GM12878 (cell line): ENCODE measurements at regions not wholly inside any gene's neighbourhood (a gene's known extent, or its start where the extent isn't known, plus 50 kb on each side); places are given as distances from the start of the nearest gene placed in this dataset.

ENCODE experiments used
- FOXK2 ChIP-seq: fragments of 450-650 bp; IDR thresholded peaks from 2 replicates; pipeline ENCODE4 v1.6.1; 2017; ENCODE audit warnings: mild to moderate bottlenecking, moderate library complexity
- MTA3 ChIP-seq: IDR thresholded peaks from 2 replicates; pipeline ENCODE4 v1.6.1; 2012; ENCODE audit warnings: low read length, inconsistent platforms, borderline replicate concordance
- NFYB ChIP-seq: IDR thresholded peaks from 2 replicates; pipeline ENCODE4 v1.6.1; 2011; ENCODE audit warnings: low read depth, mild to moderate bottlenecking, low read length, improper control_type of control experiment, moderate library complexity; ENCODE audit not compliant: insufficient read depth
- POLR2AphosphoS2 ChIP-seq: IDR thresholded peaks from 2 replicates; pipeline ENCODE4 v1.6.1; 2011; ENCODE audit warnings: low read depth, mild to moderate bottlenecking, low read length, improper control_type of control experiment, moderate library complexity

DNA sequence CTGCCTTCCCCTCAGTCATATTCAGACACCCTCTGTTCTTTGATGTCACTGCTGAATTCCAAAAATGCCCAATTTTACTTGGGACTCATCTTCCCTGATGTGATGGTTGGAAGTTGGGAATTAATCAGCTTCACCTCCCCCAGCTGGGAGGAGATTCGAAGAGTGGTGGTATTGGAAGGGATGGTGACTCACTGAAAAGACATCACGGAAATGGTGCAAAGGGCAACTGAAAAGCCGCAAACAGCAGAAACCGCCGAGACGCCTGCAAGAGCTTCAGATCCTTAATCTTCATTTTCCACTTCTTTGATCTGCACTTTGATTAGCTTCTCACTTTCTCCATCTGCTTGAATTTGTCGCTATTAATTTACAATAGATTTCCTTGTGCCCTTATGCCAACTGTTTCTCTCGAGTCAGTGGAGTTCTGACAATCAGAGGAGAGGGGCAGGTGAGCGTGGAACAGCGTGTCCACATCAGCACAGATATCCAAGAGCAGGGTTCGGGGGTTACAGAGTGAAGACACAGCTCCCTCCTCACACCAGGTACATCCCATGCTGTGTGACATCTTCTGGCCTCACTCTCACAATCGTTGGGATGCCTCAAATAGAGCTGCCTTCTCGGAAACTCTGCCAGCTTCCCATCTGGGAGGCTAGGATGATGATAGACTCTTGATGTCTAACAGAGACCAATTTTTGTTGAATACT lies 325.4 kb downstream of the BRD1 start:
- no peak for TF ChIP-seq FOXK2
- TF ChIP-seq NFYB = no peak
- TF ChIP-seq MTA3 = no peak
- TF ChIP-seq POLR2AphosphoS2 = no peak
